ENCODE measurements at regions not wholly inside any gene's neighbourhood (a gene's known extent, or its start where the extent isn't known, plus 50 kb on each side); places are given as distances from the start of the nearest gene placed in this dataset.

GRCh38 chr4:98794565-98795205 lies 134.2 kb downstream of the EIF4E start:
- TF ChIP-seq CTCF (IDR thresholded peaks at IDR 0.05 in 8 of 11, conservative IDR thresholded peaks at IDR 0.05 in 3 of 11) = no peak
- TF ChIP-seq POLR2A (IDR thresholded peaks at IDR 0.05) = no peak

Measured in spleen (tissue), 7 donors.